KMS-11 (cell line): ENCODE measurements at regions not wholly inside any gene's neighbourhood (a gene's known extent, or its start where the extent isn't known, plus 50 kb on each side); places are given as distances from the start of the nearest gene placed in this dataset.

Source experiments
- H2AFZ ChIP-seq: fragments of 200-600 bp; sonication (generic); 2 replicates; pipeline ENCODE4 v1.6.1; 2016; ENCODE audit warnings: antibody characterized with exemption, mixed run types, low read depth
- H3K27ac ChIP-seq: fragments of 200-600 bp; sonication (generic); 2 replicates; pipeline ENCODE4 v1.6.1; 2016; ENCODE audit warnings: mild to moderate bottlenecking, mixed run types
- H3K27me3 ChIP-seq: fragments of 200-600 bp; sonication (generic); 2 replicates; pipeline ENCODE4 v1.6.1; 2017; ENCODE audit warnings: mild to moderate bottlenecking, low read depth, mixed run types, moderate library complexity; ENCODE audit not compliant: insufficient read depth
- H3K36me3 ChIP-seq: fragments of 200-600 bp; sonication (generic); 2 replicates; pipeline ENCODE4 v1.6.1; 2017; ENCODE audit warnings: mild to moderate bottlenecking, mixed run types; ENCODE audit not compliant: insufficient read depth
- H3K4me1 ChIP-seq: fragments of 200-600 bp; sonication (generic); 2 replicates; pipeline ENCODE4 v1.6.1; 2016; ENCODE audit warnings: mild to moderate bottlenecking, low read depth, mixed run types; ENCODE audit not compliant: poor library complexity, severe bottlenecking
- H3K4me2 ChIP-seq: fragments of 200-600 bp; sonication (generic); 2 replicates; pipeline ENCODE4 v1.7.0; 2016; ENCODE audit warnings: mild to moderate bottlenecking, mixed run types
- H3K4me3 ChIP-seq: fragments of 200-600 bp; sonication (generic); IDR thresholded peaks from 2 replicates; pipeline ENCODE4 v1.6.1; 2017; ENCODE audit warnings: low read depth, low read length, mixed read lengths; ENCODE audit not compliant: insufficient read depth
- H3K79me2 ChIP-seq: fragments of 200-600 bp; sonication (generic); 2 replicates; pipeline ENCODE4 v1.6.1; 2016; ENCODE audit warnings: low read depth, mixed run types; ENCODE audit not compliant: insufficient read depth
- H3K9ac ChIP-seq: fragments of 200-600 bp; sonication (generic); 2 replicates; pipeline ENCODE4 v1.6.1; 2016; ENCODE audit warnings: mild to moderate bottlenecking, mixed run types
- H4K20me1 ChIP-seq: fragments of 200-600 bp; sonication (generic); 2 replicates; pipeline ENCODE4 v1.6.1; 2016; ENCODE audit warnings: mild to moderate bottlenecking, mixed run types; ENCODE audit not compliant: insufficient read depth
- CTCF ChIP-seq: fragments of 200-600 bp; sonication (generic); conservative IDR thresholded peaks from 2 replicates; pipeline ENCODE4 v1.6.1; 2017; ENCODE audit warnings: low read depth, mild to moderate bottlenecking, antibody characterized with exemption, low read length, moderate library complexity, mixed read lengths

- H2AFZ ChIP-seq: no peak overlapping the region
- H3K79me2 ChIP-seq: no peaks in the 10 kb centered on the region
- H4K20me1 ChIP-seq: no peaks in the 10 kb centered on the region
- H3K4me3 ChIP-seq: no peak overlapping the region
- no peak overlapping the region for H3K9ac ChIP-seq
- peaks cover 12% of the 10 kb centered on the region for H3K4me1 ChIP-seq
- H3K36me3 ChIP-seq: no peaks in the 10 kb centered on the region
- H3K27ac ChIP-seq: no peak overlapping the region
- H3K27me3 ChIP-seq: no peaks in the 10 kb centered on the region
- H3K4me2 ChIP-seq: no peak overlapping the region
- no peak for TF ChIP-seq CTCF
Measured at GRCh38 chr2:18073601-18074000, 195.1 kb downstream of the KCNS3 start.

GRCh38 chr2:18067588-18068384, 189.3 kb downstream of the KCNS3 start:
- Histone ChIP-seq H3K4me3 (no peak overlapping the region), H4K20me1 (no peaks in the 10 kb centered on the region), H3K4me1 (no peaks in the 10 kb centered on the region), H3K79me2 (no peaks in the 10 kb centered on the region), H2AFZ (no peak overlapping the region), H3K9ac (no peak overlapping the region), H3K36me3 (no peaks in the 10 kb centered on the region), H3K4me2 (no peak overlapping the region), H3K27ac (no peak overlapping the region), H3K27me3 (no peaks in the 10 kb centered on the region)
- no peak for TF ChIP-seq CTCF

- no peak overlapping the region for H2AFZ ChIP-seq
- no peak overlapping the region for H3K4me2 ChIP-seq
- no peak overlapping the region for H3K9ac ChIP-seq
- no peak for TF ChIP-seq CTCF
- H3K4me3 ChIP-seq: no peak overlapping the region
- H3K4me1 ChIP-seq: no peaks in the 10 kb centered on the region
- H4K20me1 ChIP-seq: no peaks in the 10 kb centered on the region
- H3K79me2 ChIP-seq: no peaks in the 10 kb centered on the region
- H3K36me3 ChIP-seq: no peaks in the 10 kb centered on the region
- no peaks in the 10 kb centered on the region for H3K27me3 ChIP-seq
- H3K27ac ChIP-seq: no peak overlapping the region
Measured at GRCh38 chr2:18066894-18067293, 188.4 kb downstream of the KCNS3 start.

- Histone ChIP-seq H3K4me2 (no peak overlapping the region), H3K79me2 (no peaks in the 10 kb centered on the region), H3K36me3 (no peaks in the 10 kb centered on the region), H3K27me3 (no peaks in the 10 kb centered on the region), H3K4me1 (no peaks in the 10 kb centered on the region), H3K9ac (no peak overlapping the region), H2AFZ (no peak overlapping the region), H4K20me1 (no peaks in the 10 kb centered on the region), H3K27ac (no peak overlapping the region), H3K4me3 (no peak overlapping the region)
- no peak for TF ChIP-seq CTCF
Measured at GRCh38 chr2:18066066-18066465, 187.6 kb downstream of the KCNS3 start.
